Fibroblast of skin of right biceps (primary cell): ENCODE measurements at regions not wholly inside any gene's neighbourhood (a gene's known extent, or its start where the extent isn't known, plus 50 kb on each side); places are given as distances from the start of the nearest gene placed in this dataset.
"Not testable (repeated sequence)": the region's sequence is repeated elsewhere in the genome, so short reads cannot be mapped to it uniquely, and the experiment has no call there.

ENCODE experiments used
- DNase-seq: peaks from one replicate; pipeline ENCODE4 v3.0.0-alpha.2; 2013

DNA sequence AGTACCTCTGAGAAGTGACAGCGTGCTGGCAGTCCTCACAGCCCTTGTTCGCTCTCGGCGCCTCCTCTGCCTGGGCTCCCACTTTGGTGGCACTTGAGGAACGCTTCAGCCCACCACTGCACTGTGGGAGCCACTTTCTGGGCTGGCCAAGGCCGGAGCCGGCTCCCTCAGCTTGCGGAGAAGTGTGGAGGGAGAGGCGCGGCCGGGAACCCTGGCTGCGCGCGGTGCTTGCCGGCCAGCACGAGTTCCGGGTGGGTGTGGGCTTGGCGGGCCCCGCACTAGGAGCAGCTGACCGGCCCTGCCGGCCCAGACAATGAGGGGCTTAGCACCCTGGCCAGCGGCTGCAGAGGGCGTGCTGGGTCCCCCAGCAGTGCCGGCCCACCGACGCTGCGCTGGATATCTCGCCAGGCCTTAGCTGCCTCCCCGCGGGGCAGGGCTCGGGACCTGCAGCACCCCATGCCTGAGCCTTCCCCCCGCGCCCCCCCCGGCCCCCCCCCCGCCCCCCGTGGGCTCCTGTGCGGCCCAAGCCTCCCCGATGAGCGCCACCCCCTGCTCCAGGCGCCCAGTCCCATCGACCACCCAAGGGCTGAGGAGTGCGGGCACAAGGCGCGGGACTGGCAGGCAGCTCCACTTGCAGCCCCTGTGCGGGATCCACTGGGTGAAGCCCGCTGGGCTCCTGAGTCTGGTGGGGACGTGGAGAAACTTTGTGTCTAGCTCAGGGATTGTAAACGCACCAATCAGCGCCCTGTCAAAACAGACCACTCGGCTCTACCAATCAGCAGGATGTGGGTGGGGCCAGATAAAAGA lies 847.7 kb upstream of the CDH6 start:
- not testable (repeated sequence) for DNase-seq

DNA sequence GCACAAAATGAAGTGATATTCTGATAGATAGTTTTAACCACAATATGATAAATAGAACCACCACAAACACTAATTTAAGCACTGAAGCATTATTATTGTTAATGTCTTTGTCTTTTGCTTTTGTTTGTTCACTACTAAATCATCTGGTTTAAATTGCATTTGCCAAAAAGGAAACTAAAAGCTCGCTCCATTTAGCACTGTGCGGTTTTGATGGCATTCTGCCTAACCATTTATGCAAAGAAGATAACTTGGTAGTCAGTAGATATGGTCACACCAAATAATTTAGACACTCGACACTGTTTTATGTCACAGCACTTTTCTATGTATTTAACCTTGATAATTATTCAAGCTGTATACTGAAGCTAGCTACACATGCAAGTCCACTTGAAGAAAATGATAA lies 849.8 kb upstream of the CDH6 start:
- no peak for DNase-seq

- DNase-seq, result no peak
Observed at GRCh38 chr5:30341466-30341865, 852.0 kb upstream of the CDH6 start.

DNA sequence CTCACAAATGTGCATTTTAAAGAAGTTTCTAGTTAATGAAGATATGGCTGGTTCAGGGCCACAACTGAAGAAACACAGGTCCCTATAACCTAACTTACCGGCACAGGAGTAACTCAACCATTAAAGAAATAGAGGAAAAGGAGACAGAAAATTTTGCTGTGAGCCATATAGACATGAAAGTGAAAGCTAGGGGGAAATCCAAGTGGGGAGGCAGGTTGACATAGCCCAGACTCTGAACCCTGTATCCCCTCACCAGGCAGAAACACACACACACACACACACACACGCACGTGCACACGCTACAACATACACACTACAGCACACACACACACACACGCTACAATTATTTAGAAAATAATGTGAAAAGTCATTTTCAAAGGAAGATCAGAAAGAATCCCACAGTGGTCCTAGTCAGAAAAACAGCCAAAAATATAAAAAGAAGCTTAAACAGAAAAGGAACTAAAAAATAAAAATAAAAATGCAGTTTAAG lies 856.4 kb upstream of the CDH6 start:
- no peak for DNase-seq

DNA sequence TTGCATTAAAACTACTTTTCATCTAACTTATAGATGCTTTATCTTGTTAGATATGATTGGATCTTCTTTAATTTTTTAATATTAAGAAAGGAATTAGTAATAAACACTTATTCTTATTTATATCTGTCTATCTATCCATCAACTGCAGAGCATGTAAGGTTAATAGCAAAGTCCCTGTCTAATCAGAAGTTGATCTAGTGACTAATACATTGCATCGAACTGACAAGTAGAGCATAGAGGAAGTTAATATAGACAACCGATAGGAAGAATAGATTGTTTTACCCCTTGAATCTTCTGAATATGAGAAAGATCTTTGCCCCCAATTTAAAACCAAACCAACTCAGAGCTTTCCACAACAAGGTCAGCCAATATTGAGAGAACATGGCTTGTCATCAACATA lies 862.0 kb upstream of the CDH6 start:
- no peak for DNase-seq

GRCh38 chr5:30325795-30326194 lies 867.7 kb upstream of the CDH6 start:
- no peak for DNase-seq

DNA sequence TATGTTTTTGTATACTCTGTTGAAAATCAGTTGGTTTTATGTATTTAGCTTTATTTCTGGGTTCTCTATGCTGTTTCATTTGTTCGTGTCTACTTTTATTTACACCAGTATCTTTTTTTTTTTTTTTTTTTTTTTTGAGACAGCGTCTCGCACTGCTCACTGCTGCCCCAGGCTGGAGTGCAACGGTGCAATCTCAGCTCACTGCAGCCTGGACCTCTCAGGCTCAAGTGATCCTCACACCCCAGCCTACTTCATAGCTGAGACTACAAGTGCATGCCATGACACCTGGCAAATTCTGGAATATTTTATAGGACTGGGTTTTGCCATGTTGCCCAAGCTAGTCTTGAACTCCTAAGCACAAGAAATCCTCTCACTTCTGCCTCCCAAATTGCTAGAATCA lies 869.4 kb upstream of the CDH6 start:
- no peak for DNase-seq

DNA sequence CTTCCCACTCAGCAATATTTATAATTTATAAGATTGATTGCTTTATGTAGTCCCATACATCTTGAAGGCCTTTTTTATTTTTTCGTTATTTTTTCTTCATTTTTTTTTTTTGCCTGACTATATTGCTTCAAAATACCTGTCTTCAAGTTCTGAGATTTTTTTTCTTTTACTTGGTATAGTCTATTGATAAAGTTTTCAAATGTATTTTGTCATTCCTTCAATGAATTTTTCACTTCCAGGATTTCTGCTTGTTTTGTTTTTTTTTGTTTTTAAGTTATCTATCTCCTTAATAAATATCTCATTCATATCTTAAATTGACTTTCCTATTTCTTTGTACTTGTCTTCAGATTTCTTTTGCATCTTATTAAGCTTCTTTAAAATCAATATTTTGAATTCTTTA lies 905.6 kb upstream of the CDH6 start:
- no peak for DNase-seq

DNA sequence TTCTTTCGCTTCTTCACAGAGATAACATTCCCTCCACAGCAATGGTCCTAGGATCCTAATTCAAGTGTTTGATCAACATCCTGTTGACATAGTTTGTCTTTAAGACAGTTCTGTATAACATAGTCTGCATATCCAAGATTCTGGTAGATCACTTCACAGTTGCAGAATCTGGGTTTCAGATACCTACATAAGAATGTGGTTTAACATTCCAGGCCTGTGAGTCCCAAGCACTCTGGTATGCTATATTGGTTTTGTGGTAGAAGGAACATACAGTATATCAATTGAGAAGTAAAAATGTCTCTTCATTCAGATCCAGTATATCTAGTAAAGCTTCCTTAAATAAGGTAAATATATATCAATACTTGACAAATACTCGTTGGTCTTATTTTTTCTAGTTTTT lies 914.2 kb upstream of the CDH6 start:
- peak; percentile 29 for DNase-seq

DNA sequence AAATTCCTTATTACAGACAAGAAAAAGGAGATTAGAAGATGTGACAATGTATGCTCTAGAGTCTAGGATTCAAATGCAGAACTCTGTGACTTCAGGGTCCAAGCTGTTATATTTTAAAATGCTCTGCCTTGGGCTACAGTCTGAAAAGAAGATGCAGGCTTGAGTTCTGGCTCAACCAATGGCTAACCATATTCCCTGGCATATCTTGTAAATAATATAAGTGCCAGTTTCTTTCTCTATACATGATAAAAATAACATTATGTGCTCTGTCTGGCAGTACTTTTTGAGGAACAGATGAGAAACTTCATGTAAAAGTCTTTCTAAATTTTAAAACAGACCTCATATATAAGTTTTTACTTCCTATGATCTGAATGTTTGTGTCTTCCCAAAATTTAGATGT lies 926.5 kb upstream of the CDH6 start:
- no peak for DNase-seq

DNA sequence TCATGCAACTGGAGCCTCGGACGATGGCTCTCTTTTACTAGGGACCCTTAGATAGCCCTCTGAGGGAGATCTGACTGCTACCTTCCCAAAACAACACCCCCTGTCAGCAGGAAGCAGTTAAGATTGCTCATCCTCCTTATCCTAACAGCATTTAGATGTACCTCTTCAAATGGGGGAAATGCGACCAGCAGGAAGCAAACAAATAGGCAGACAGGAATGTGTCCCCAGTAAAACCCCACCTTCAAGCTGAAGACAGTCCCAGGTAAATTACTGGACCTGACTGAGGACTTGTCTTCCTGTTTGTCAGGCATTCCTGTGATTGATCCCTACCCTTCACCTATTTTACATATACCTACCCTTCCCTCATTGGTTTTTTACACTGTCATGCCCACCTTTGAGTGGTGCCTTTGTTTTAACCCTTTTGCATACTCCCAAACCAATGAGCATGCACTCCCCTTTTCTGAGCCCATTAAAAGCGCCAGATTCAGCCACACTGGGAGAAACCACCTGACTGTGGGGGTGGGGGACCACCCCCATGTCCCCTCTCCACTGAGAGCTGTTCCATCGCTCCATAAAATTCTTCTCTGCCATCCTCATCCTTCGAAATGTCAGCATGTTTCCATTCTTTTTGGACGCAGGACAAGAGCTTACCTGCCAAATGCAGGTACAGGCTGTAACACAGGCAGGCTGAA lies 954.0 kb upstream of the CDH6 start:
- no peak for DNase-seq

GRCh38 chr5:30237189-30237588 lies 956.3 kb upstream of the CDH6 start:
- no peak for DNase-seq

GRCh38 chr5:30209755-30210154 lies 983.7 kb upstream of the CDH6 start:
- DNase-seq, result no peak

- no peak for DNase-seq
Observed at GRCh38 chr5:30197662-30198061, 995.8 kb upstream of the CDH6 start.

- no peak for DNase-seq
Observed at GRCh38 chr5:30195036-30195435, 998.5 kb upstream of the CDH6 start.

DNA sequence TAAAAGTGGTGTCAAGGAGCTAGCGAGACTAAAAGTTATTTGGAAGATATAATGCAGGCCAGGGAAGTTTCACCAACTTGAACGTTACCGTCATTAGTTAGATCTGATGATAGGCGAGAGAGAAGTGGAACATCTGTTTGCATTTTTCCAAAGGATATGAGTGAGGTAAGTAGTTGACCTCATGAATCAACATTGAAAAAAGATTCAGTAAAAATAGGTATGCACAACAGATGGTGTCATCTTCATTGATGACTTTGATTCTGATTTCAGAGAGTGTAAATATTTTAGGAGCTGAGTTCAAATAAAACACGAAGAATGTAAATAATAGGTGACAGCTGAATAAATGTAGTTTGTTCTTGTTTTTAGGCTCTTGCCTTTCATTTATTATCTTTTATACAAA lies 998.9 kb upstream of the CDH6 start:
- DNase-seq, result no peak

DNA sequence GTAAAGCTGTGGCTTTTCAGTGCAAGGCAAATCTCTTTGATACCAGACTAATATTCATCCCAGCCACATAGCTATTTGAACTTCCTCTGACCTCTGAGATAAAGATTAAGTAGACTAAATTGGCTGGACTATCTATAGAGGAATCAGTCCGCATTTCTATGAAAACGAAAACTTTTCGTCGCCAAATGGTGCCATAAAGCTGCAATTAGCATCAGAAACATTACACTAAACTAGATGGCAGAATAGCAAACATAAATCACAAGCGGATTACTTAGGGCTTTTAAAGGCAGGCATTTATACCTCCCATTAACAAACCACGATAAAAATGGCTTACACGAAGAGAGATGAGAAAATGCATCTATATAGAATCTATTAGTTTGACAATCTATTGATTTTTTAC lies 1009.7 kb upstream of the CDH6 start:
- DNase-seq, result no peak

- no peak for DNase-seq
Observed at GRCh38 chr5:30156156-30156555, 1037.3 kb upstream of the CDH6 start.

DNA sequence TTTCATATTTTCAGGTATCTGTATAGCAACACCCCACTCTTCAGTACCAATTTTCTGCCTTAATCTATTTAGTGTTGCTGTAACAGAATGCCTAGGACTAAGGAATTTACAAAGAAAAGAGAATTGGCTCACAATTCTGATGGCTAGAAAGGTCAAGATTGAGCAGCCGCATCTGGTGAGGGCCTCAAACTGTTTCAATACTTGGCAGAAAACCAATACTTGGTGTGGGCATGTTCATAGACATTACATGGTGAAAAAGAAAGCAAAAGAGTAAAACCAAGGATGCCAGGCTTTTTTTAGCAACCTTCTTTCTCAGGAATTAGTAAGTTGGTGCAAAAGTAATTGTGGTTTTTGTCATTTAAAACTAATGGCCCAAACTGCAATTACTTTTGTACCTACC lies 1041.1 kb upstream of the CDH6 start:
- DNase-seq, result no peak

DNA sequence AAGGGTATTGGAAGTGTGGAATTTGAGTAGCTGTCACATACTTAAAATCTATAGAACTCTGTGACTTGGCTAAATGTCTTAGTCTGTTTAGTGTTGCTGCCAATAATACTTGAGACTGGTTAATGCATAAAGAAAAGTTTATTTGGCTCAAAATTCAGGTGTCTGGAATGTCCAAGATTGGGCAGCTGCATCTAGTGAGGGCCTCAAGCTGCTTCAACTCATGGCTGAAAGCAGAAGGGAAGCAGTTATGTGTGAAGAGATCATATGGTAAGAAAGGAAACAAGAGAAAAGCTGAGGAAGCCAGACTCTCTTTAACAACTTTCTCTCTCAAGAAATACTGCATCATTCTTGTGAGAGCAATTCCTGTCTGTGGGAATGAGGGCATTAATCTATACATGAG lies 1043.3 kb upstream of the CDH6 start:
- DNase-seq, result no peak

DNA sequence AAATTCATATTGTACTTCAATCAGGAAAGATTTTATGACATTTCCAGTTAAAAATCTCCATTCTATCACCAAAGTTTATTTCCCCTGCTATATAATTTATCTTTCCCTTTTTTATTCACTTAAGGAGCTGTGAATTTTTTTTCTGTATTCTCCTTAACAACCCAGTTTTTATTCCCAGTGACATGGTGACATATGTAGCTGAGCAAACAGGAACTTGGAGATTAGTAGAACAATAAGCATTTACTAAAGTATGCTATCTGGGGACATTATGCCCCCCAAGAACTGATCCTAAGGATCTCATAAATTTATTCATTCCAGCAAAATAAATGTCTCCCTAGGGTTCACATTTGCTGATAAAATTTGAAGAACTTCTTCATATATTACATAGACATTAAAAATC lies 1044.0 kb upstream of the CDH6 start:
- DNase-seq, result no peak

DNA sequence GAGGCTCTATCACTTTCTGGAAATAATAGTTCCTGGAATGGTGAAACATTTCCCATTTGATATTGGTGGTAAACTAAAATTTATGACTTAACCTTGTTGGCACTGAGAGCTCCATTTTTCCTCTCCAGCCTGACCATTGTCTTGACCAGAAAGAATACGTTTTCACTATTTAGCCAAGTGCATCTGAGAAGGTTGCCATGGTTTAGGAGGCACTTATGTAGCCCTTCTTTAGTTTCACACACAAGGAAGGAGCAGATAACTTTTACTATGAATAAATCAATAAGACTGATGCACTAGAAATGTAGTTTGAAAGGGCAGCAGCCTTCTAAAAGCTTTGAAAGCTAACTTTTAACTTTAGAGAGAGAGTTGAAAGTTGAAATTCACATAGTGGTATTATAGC lies 1045.5 kb upstream of the CDH6 start:
- no peak for DNase-seq

GRCh38 chr5:30144059-30144458 lies 1049.4 kb upstream of the CDH6 start:
- DNase-seq, result not testable (repeated sequence)

DNA sequence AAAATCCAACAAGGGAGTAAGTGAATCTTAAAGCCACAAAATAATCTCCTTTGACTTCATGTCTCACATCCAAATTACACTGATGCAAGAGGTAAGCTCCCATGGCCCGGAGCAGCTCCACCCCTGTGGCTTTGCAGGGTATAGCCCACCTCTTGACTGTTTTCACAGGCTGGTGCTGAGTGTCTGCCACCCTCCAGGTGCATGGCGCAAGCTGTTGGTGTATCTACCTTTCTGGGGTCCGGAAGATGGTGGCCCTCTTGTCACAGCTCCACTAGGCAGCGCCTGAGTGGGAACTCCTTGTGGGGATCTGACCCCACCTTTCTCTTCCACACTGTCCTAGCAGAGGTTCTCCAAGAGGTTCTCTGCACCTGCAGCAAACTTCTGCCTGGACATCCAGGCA lies 1051.1 kb upstream of the CDH6 start:
- DNase-seq, result no peak

DNA sequence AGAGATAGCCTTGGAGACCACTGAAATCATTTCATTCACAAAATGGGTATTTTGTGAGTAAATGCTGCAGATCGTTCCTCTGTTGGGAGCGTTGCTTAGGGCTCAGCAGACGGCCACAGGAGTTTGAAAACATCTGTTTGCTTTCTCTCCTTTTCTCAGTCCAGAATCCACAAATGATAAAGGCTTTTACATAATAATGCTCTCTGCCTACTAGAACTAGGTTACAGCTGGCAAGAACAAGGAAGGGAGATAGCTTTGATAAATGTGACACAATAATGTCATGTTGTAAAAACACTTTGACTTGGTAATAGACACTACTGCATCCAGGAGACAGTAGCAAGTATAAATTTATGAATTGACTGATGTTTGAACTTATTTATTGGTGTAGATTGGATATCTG lies 1072.4 kb upstream of the CDH6 start:
- no peak for DNase-seq
